GM18508 (cell line): ENCODE measurements at regions not wholly inside any gene's neighbourhood (a gene's known extent, or its start where the extent isn't known, plus 50 kb on each side); places are given as distances from the start of the nearest gene placed in this dataset.
A peak's percentile ranks its signal among the peaks of the same experiment; 100 is the strongest.
"Not testable (repeated sequence)": the region's sequence is repeated elsewhere in the genome, so short reads cannot be mapped to it uniquely, and the experiment has no call there.

Experiments
- ATAC-seq: cut with Tn5 transposase; IDR thresholded peaks from one replicate; pipeline ENCODE4 v1.9.1; 2021; ENCODE audit warnings: moderate number of reproducible peaks; ENCODE audit not compliant: insufficient read depth, unreplicated experiment

DNA sequence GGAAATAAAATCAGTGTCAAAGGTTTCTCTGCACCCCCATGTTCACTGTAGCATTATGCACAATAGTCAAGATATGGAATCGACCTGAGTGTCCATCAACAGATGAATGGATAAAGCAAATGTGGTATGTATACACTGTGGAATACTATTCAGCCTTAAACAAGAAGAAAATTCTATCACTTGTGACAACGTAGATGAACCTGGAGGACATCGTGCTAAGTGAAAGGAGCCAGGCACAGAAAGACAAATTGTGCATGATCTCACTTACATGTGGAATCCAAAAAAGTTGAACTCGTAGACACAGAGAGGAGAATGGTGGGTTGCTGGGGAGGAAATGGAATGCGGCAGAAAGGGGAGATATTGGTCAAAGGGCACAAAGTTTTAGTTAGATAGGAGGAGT is 136.3 kb upstream of the ESR1 start:
- ATAC-seq, result no peak

DNA sequence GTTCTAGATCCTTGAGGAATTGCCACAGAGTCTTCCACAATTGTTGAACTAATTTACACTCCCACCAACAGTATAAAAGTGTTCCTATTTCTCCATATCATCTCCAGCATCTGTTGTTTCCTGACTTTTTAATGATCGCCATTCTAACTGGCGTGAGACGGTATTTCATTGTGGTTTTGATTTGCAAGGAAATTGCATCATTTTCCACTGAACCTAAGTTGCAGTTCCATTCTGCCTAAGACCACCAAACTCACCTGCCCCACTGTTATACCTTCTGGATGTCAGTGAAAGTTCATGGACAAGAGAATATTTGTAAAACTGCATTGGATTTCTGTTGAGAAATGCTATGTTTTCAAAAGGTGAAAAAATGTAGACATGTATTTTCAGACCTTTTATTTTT is 132.9 kb upstream of the ESR1 start:
- no peak for ATAC-seq

GRCh38 chr6:151675746-151676459 is 131.6 kb upstream of the ESR1 start:
- peak; percentile 80 for ATAC-seq

- no peak for ATAC-seq
These were observed 131.0 kb upstream of the ESR1 start for GRCh38 chr6:151676460-151676945.

GRCh38 chr6:151677404-151677803 is 130.1 kb upstream of the ESR1 start:
- ATAC-seq, result no peak

DNA sequence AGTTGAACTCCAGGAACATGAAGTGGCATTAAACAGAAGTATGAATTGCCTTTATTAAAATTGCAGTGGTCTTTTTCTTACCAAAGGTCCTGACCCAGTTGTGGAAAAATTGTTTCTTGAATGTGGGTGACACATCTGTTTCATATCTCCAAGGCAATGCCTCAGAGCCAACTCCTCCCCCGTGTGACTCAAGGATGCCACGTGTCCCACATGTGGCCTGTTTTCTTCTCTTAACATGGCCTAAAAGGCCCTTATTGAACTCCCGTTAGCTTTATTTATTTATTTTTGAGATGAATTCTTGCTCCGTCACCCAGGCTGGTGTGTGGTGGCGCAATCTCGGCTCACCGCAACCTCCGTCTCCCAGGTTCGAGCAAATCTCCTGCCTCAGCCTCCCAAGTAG is 128.4 kb upstream of the ESR1 start:
- ATAC-seq, result no peak

DNA sequence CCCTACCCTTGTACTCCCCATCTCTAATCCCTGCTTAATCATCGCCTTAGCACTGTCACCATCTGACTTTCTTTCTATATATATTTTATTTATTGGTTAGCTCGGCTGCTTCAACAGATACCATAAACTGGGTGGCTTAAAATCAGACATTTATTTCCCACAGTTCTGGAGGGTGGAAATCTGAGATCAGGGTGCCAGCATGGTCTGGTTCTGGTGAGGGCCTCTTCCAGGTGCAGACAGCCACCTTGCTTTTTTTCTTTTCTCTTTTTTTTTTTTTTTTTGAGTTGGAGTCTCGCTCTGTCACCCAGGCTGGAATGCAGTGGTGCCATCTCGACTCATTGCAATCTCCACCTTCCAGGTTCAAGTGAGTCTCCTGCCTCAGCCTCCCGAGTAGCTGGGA is 127.5 kb upstream of the ESR1 start:
- ATAC-seq, result no peak

GRCh38 chr6:151680846-151681432 is 126.5 kb upstream of the ESR1 start:
- no peak for ATAC-seq

DNA sequence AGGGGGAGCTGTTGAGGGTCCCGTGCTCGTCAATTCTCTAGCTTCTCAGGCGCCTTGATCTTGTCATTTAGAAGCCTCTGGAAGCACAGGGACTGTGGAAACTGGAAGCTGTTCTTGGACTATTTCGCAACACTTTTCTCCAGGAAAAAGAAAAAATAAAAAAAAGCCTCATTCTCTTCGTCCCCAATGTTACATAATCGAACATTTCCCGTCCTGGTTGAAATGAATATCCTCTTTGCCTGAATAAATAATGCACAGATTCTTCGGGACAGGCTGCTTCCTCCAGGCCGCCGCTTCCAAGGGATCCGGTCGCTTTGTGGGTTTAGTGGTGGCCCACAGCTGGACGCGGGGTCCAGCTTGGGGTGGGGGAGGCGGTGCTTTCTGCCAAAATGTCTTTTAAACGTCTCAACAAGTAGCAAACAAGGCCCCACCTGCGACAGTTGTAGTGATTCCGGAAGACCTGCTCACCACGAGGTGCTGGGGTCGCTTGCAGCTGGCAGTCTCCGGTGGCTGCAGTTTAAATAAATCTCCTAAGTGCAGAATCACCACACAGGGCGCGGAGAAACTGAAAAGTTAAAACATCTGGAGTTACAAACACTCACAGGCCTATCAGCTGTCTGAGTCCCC is 125.9 kb upstream of the ESR1 start:
- ATAC-seq, result no peak

GRCh38 chr6:151682251-151682650 is 125.2 kb upstream of the ESR1 start:
- no peak for ATAC-seq

DNA sequence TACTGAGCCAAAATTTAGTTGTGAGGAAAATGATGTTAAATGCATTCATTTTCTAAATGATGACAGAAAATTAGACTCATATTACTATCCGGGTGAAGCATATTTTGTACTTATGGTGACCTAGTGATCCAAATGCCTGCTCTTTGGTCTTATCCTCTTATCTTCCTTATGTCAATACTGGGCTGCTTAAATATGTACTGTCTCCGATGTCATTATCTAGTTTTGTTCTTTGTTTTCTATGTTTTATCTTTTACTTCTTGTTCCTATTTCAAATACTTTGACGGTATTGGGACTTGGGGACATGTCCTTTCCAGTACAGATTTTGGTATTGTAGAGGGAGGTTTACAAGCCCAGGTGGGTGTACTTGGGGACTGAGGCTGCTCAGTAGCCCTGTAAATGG is 124.6 kb upstream of the ESR1 start:
- no peak for ATAC-seq

DNA sequence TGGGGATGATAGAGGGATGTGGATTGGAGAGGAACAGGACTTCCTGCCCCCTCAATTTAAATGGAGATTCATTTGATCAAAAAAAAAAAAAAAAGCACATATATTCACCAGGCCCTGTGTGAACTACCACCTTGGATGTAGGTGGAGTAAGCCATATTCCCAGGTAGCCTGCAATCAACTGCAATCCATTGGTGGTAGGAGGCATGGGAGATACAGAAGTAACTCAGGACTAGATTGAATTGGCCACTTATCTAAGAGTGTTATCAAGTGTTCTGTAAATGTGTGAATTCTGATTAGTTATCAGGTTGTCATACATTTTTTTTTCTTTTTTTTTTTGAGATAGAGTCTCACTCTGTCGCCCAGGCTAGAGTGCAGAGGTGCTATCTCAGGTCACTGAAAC is 124.1 kb upstream of the ESR1 start:
- ATAC-seq, result no peak

DNA sequence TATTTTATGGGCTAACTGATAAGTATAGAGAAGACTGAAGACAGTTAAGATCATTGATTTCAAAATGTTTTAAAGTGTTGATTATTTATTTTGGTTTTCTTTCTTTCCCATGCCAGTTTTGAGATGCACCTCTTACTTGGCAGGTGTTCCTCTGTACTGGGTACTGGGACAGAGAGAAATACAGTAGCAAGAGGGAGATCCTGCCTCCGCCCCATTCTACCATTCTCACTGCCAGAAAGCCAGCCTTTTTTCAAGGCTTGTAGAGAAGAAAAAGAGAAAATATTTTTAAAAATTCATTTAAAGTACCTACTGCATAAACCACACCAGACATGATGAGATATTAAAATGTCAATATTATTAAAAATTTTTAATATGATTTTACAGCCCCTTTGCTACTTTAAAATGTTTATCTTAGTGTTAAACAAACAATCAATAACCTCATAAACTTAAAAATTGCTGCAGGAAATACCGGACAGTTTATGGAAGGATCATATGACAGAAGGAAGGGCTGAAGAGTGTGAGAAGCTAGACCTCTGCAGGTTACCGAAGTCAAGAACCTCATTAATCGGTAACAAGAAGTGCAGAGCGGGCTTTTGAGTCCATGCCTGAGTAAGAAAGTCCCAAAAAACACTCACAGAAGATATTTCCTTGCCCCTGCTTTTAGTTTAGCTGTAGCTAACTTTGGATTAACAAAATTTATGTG is 117.8 kb upstream of the ESR1 start:
- no peak for ATAC-seq

DNA sequence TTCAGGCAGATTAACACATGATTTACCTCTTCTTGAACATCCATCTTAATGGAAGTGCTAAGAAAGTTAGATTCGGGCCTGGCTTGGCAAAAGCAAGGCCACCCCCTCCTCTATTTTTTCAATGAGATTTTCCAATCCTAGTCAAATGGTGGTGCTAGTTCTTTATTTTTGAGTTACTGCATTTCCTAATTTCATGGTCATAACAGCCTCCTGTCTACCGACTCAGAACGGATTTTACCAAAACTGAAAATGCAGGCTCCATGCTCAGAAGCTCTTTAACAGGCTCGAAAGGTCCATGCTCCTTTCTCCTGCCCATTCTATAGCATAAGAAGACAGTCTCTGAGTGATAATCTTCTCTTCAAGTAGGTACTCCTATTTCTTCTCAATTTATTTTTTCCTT is 117.2 kb upstream of the ESR1 start:
- no peak for ATAC-seq

DNA sequence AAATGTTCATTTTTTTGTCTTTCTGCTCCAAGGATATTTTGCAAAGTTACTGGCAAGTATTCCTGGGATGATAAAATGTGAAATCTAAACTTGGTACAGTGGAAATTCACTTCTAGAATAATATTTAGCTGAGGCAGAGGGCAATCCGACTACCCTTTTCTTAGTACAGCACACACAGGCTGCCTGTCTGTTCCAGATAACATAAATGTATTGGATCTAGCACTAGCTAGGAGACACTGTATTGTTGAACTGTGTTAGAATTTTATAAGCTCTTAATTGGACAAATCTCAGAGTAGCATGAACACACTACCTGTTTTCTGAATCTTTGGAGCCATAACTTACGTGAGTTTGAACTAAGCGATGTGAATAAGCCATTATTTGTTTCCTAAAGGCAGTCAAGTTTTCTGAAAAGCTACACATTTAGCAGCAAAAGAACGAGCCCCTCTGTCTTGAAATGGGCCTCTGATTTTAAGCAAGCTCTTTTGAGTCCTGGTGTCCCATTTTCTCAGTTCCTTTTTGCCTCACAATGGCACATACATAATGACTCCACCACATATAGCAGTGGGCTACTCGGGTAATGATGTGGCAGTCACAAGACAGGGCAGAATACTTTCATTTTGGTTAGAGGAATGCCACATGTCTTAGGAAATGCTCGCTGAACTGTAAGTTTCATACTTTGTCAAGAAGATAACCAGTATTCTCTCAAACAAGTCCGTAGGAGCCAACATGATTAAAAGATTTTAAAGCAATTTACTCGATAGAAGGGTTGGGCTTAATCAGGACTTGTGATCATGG is 116.5 kb upstream of the ESR1 start:
- ATAC-seq, result peak; percentile 99

DNA sequence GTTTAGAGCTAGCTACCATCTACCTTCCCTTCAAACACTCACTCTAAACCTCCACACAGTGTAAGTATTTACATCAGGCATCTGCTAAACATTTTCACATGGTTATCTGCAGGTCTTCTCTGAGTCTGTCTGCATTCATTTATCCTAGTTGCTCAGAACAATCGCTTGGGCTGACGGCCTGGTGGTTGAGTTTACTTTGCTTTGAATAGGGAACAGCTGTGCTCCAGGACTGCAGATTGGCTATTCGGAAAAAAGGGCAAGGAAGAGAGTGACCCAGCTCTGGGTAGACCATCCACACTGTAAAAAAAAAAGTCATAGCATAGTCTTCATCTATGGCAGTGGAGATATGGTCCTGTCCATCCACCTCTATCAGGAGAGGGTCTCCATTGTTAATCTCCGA is 115.3 kb upstream of the ESR1 start:
- ATAC-seq, result no peak

- ATAC-seq, result no peak
These were observed 114.1 kb upstream of the ESR1 start for GRCh38 chr6:151693366-151693765.

DNA sequence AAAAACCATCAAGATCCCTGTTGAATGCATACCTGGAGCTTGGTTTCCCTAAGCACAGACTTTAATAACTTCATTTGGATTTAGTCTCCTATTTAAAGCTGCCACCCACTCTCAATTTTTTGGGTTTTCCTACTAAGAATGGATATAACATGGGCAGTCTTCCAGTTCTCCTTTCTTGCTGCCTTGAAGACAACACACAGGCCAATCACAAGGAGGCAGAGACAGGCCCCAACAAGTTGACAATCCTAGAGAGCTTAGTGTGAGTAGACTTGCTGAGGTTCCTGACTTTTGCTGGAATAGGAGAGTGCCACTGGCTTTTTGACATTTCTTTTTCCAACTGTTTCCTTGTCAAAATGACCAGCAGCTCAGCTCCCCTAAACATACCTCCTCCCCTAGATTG is 112.3 kb upstream of the ESR1 start:
- no peak for ATAC-seq

DNA sequence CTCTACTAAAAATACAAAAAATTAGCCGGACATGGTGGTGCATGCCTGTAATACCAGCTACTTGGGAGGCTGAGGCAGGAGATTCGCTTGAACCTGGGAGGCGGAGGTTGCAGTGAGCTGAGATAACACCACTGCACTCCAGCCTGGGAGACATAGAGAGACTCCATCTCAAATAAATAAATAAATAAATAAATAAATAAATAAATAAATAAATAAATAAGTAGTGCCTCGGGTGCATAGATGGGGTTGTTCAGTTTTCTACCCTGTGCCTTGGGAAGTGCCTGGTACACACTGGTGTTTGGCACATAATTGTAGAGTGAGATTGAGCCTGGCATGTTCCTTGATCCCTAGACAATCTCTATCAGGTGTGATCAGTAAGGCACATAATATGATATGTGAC is 111.2 kb upstream of the ESR1 start:
- ATAC-seq, result not testable (repeated sequence)

DNA sequence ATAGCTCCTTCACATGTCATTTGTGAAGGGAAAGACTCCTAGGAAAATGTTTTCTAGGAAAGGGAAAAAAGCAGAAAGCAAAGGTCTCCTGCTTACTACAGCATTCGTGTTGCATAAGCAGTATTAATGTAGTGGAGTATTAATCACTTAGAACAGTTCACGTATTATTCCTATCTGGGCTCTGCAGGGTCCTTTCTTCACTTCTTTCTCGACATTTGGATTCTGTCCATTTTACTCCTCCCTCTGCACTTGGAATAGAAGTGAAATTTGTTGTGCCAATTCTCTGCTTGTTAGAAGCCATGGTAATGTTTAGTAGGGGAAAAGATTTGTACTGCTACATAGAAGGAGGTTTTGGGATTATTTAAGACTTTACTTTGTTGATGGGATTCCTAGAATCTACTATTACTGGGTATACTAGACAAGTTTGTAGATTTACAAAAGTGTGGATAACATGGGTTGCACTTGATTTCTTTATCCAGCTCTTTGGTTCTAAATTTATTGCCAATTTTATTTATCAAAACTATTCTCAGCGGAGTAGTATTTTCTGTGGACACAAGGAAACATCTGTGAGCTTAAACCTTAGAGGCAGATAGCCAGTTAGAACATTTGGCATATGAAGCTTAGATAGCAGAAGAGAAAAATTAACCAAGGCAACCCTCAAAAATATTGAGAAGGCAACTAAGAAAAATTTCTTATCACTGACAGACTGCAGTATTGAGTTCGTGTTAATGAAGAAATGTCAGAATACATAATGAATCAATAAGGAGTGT is 108.4 kb upstream of the ESR1 start:
- ATAC-seq, result no peak
